B cell (primary cell): ENCODE measurements at regions not wholly inside any gene's neighbourhood (a gene's known extent, or its start where the extent isn't known, plus 50 kb on each side); places are given as distances from the start of the nearest gene placed in this dataset.

ENCODE experiments used
- ATAC-seq: fragments of 200-7000 bp; cut with Tn5 transposase; one replicate; pipeline ENCODE4 v1.10.0; 2021; ENCODE audit warnings: low read depth, mild to moderate bottlenecking, moderate number of reproducible peaks, moderate library complexity
- CTCF ChIA-PET: fragments of 350-600 bp; sonication (Branson Sonifier 250); formaldehyde crosslinking; loops from one replicate; lab custom pipeline; 2021; ENCODE audit warnings: antibody characterized with exemption, inconsistent platforms; lab: Charles Lee
- POLR2A ChIA-PET: fragments of 350-600 bp; sonication (Branson Sonifier 250); formaldehyde crosslinking; loops from one replicate; lab custom pipeline; 2021; ENCODE audit warnings: antibody characterized with exemption; lab: Charles Lee
- DNase-seq: peaks from one replicate; pipeline ENCODE4 v3.0.0; 2013
- H2AFZ ChIP-seq: 2 replicates; pipeline ENCODE4 v1.6.1; 2012; ENCODE audit warnings: mild to moderate bottlenecking, low read depth, low read length; ENCODE audit not compliant: insufficient read depth, poor library complexity, severe bottlenecking
- H3K27ac ChIP-seq, 2 donors: 1 replicate in 1 of 2; 2 replicates in 1 of 2; pipeline ENCODE4 v1.5.1; 2012 to 2013; ENCODE audit warnings: low read length in 2 of 2, mild to moderate bottlenecking in 2 of 2, moderate library complexity in 1 of 2
- H3K27me3 ChIP-seq, 4 experiments: fragments of 200-600 bp in 1 of 4; sonication (generic) in 1 of 4; replicated peaks in 1 of 4; 1 replicate in 2 of 4; 2 replicates in 2 of 4; pipeline versions ENCODE4 v1.6.1 to v1.7.0; 2013 to 2016; ENCODE audit warnings: low read length in 3 of 4, mild to moderate bottlenecking in 2 of 4, mixed read lengths in 1 of 4, moderate library complexity in 1 of 4; ENCODE audit not compliant: insufficient read depth in 4 of 4, control insufficient read depth in 3 of 4; ENCODE audit errors: control extremely low read depth in 1 of 4
- H3K36me3 ChIP-seq, 2 experiments: replicated peaks in 1 of 2; 1 replicate in 1 of 2; 2 replicates in 1 of 2; pipeline versions ENCODE4 v1.6.1 to v1.7.1; 2013; ENCODE audit warnings: low read length in 1 of 2; ENCODE audit not compliant: insufficient read depth in 2 of 2, control insufficient read depth in 1 of 2; ENCODE audit errors: control extremely low read depth in 1 of 2, extremely low read depth in 1 of 2
- H3K4me1 ChIP-seq, 2 donors: fragments of 200-600 bp in 1 of 2; sonication (generic) in 1 of 2; 1 replicate in 1 of 2; 2 replicates in 1 of 2; pipeline versions ENCODE4 v1.5.1 to v1.6.1; 2013 to 2017; ENCODE audit warnings: low read length in 2 of 2; ENCODE audit not compliant: control insufficient read depth in 2 of 2, insufficient read depth in 2 of 2
- H3K4me2 ChIP-seq: replicated peaks from 2 replicates; pipeline ENCODE3; 2012; ENCODE audit warnings: mild to moderate bottlenecking, low read depth, low read length; ENCODE audit not compliant: poor library complexity, severe bottlenecking
- H3K4me3 ChIP-seq, 5 experiments: fragments of 200-600 bp in 1 of 5; sonication (generic) in 1 of 5; 1 replicate in 3 of 5; 2 replicates in 2 of 5; pipeline versions ENCODE4 v1.5.1 to v1.7.0; 2011 to 2016; ENCODE audit warnings: low read length in 4 of 5, mild to moderate bottlenecking in 4 of 5, low read depth in 2 of 5, control low read depth in 1 of 5, moderate library complexity in 1 of 5; ENCODE audit not compliant: insufficient read depth in 1 of 5; ENCODE audit errors: control extremely low read depth in 1 of 5, extremely low read depth in 1 of 5
- H3K79me2 ChIP-seq: fragments of 200-600 bp; sonication (generic); one replicate; pipeline ENCODE4 v1.6.0; 2016; ENCODE audit warnings: low read length; ENCODE audit not compliant: control insufficient read depth, insufficient read depth
- H3K9ac ChIP-seq: fragments of 200-600 bp; sonication (generic); 2 replicates; pipeline ENCODE4 v1.6.1; 2017; ENCODE audit warnings: mild to moderate bottlenecking, low read length, moderate library complexity
- H3K9me3 ChIP-seq, 3 donors: one replicate each; pipeline versions ENCODE4 v1.6.1 to v1.7.1; 2013; ENCODE audit warnings: low read length in 2 of 3; ENCODE audit not compliant: control insufficient read depth in 2 of 3, insufficient read depth in 1 of 3; ENCODE audit errors: control extremely low read depth in 1 of 3
- H4K20me1 ChIP-seq: 2 replicates; pipeline ENCODE4 v1.6.0; 2012; ENCODE audit warnings: mild to moderate bottlenecking, low read length; ENCODE audit not compliant: insufficient read depth, control insufficient read depth, poor library complexity, severe bottlenecking
- H3K27ac Mint-ChIP-seq: one replicate; pipeline ENCODE4 v1.8.0; 2021; ENCODE audit warnings: mixed read lengths
- H3K27me3 Mint-ChIP-seq: one replicate; pipeline ENCODE4 v1.8.0; 2021; ENCODE audit warnings: mixed read lengths
- H3K4me1 Mint-ChIP-seq: one replicate; pipeline ENCODE4 v1.8.0; 2021; ENCODE audit warnings: mixed read lengths
- H3K4me3 Mint-ChIP-seq: one replicate; pipeline ENCODE4 v1.8.0; 2021; ENCODE audit warnings: mixed read lengths
- H3K9me3 Mint-ChIP-seq: one replicate; pipeline ENCODE4 v1.8.0; 2022; ENCODE audit warnings: mixed read lengths; ENCODE audit not compliant: insufficient read depth
- CTCF ChIP-seq: fragments of 200-600 bp; IDR thresholded peaks from one replicate; pipeline ENCODE4 v1.8.0; 2022; ENCODE audit warnings: antibody characterized with exemption, mild to moderate bottlenecking
- EZH2 ChIP-seq: IDR thresholded peaks from 2 replicates; pipeline ENCODE4 v1.6.1; 2012; ENCODE audit warnings: borderline replicate concordance, low read depth, mild to moderate bottlenecking, moderate library complexity, low read length; ENCODE audit not compliant: insufficient read depth, poor library complexity, severe bottlenecking
- WGBS: methylation state at CpG from one replicate; pipeline ENCODE4 v1.1.5; 2013; ENCODE audit warnings: missing lambda C conversion rate; ENCODE audit not compliant: insufficient coverage; 5-methylcytosine and 5-hydroxymethylcytosine counted together
- intact Hi-C: fragments of 100-400 bp; cut with micrococcal nuclease; formaldehyde crosslinking; loops from one replicate; pipeline ENCODE4 v1.10.0; 2022

- Histone ChIP-seq H2AFZ (no peak overlapping the region), H3K4me3 (no peak overlapping the region), H3K4me1 (peaks cover 6 to 8% of the 10 kb centered on the region in 2 donors), H3K9ac (no peak overlapping the region), H3K4me2 (no peak overlapping the region), H3K27me3 (peaks cover 0 to 11% (median 3%) of the 10 kb centered on the region in 4 experiments), H3K36me3 (no peaks in the 10 kb centered on the region), H4K20me1 (no peaks in the 10 kb centered on the region), H3K27ac (no peak overlapping the region), H3K9me3 (no peaks in the 10 kb centered on the region), H3K79me2 (no peaks in the 10 kb centered on the region)
- intact Hi-C loops, result no loop called here
- 89% methylated on average over 14 of the region's 18 CpGs for WGBS
- no peak overlapping the region for H3K4me3 Mint-ChIP-seq
- ChIA-PET POLR2A (no interaction called here), CTCF (no interaction called here)
- no peak for DNase-seq
- H3K27me3 Mint-ChIP-seq, result peaks cover 23% of the 10 kb centered on the region
- no peaks in the 10 kb centered on the region for H3K9me3 Mint-ChIP-seq
- no peak overlapping the region for H3K27ac Mint-ChIP-seq
- TF ChIP-seq CTCF (no peak), EZH2 (no peak)
- peaks cover 17% of the 10 kb centered on the region for H3K4me1 Mint-ChIP-seq
- ATAC-seq, result no peak
Measured at GRCh38 chr20:50294164-50295088, 103.8 kb downstream of the CEBPB start.

GRCh38 chr20:50295345-50295744 lies 104.7 kb downstream of the CEBPB start:
- peaks cover 21% of the 10 kb centered on the region for H3K27me3 Mint-ChIP-seq
- H3K4me3 Mint-ChIP-seq, result no peak overlapping the region
- H3K9me3 Mint-ChIP-seq, result no peaks in the 10 kb centered on the region
- WGBS, result 89% methylated on average over 5 of the region's 5 CpGs
- DNase-seq (no peak), ATAC-seq (no peak)
- ChIA-PET CTCF (no interaction called here), POLR2A (no interaction called here)
- no peak overlapping the region for H3K27ac ChIP-seq
- peaks cover 17% of the 10 kb centered on the region for H3K4me1 Mint-ChIP-seq
- TF ChIP-seq CTCF, result no peak
- no peak for TF ChIP-seq EZH2
- H3K4me2 ChIP-seq, result no peak overlapping the region
- H3K27ac Mint-ChIP-seq, result no peak overlapping the region
- no peak overlapping the region for H3K4me3 ChIP-seq
- H3K9me3 ChIP-seq, result no peaks in the 10 kb centered on the region
- H3K36me3 ChIP-seq, result no peaks in the 10 kb centered on the region
- intact Hi-C loops, result no loop called here
- no peak overlapping the region for H3K9ac ChIP-seq
- H3K4me1 ChIP-seq, result peaks cover 6 to 8% of the 10 kb centered on the region in 2 donors
- H2AFZ ChIP-seq, result no peak overlapping the region
- H3K79me2 ChIP-seq, result no peaks in the 10 kb centered on the region
- H4K20me1 ChIP-seq, result no peaks in the 10 kb centered on the region
- peaks cover 0 to 11% (median 3%) of the 10 kb centered on the region in 4 experiments for H3K27me3 ChIP-seq
